Esophagus (tissue), 2 donors: ENCODE measurements at regions not wholly inside any gene's neighbourhood (a gene's known extent, or its start where the extent isn't known, plus 50 kb on each side); places are given as distances from the start of the nearest gene placed in this dataset.

Experiments
- H3K27ac ChIP-seq, 2 donors: one replicate each; pipeline ENCODE4 v1.5.1; 2013; ENCODE audit warnings: low read depth in 2 of 2, mild to moderate bottlenecking in 2 of 2, inconsistent platforms in 1 of 2, low read length in 1 of 2, moderate library complexity in 1 of 2
- H3K27me3 ChIP-seq, 2 donors: one replicate each; pipeline ENCODE4 v1.6.1; 2013; ENCODE audit warnings: low read length in 2 of 2, control low read depth in 1 of 2, mild to moderate bottlenecking in 1 of 2; ENCODE audit not compliant: insufficient read depth in 2 of 2, control insufficient read depth in 1 of 2
- H3K36me3 ChIP-seq, 2 donors: one replicate each; pipeline ENCODE4 v1.6.1; 2013; ENCODE audit warnings: low read length in 1 of 2; ENCODE audit not compliant: control insufficient read depth in 2 of 2, insufficient read depth in 2 of 2
- H3K4me1 ChIP-seq, 2 donors: one replicate each; pipeline ENCODE4 v1.6.1; 2013; ENCODE audit warnings: low read length in 1 of 2; ENCODE audit not compliant: control insufficient read depth in 2 of 2, insufficient read depth in 2 of 2
- H3K4me3 ChIP-seq, 2 donors: one replicate each; pipeline ENCODE4 v1.5.1; 2013; ENCODE audit warnings: low read length in 2 of 2, mild to moderate bottlenecking in 2 of 2, low read depth in 1 of 2, moderate library complexity in 1 of 2
- H3K9me3 ChIP-seq, 2 donors: one replicate each; pipeline ENCODE4 v1.6.1; 2013; ENCODE audit warnings: mild to moderate bottlenecking in 2 of 2, low read depth in 1 of 2, low read length in 1 of 2, moderate library complexity in 1 of 2; ENCODE audit not compliant: control insufficient read depth in 2 of 2, insufficient read depth in 1 of 2
- WGBS, 2 donors: extraction: QIAGEN DNeasy Blood & Tissue Kit; methylation state at CpG; one replicate each; pipeline ENCODE4 v1.1.7; 2013; 5-methylcytosine and 5-hydroxymethylcytosine counted together
- donor health status: healthy with polysubstance abuse.
- donor health status: Bipolar disorder and iron deficiency.

DNA sequence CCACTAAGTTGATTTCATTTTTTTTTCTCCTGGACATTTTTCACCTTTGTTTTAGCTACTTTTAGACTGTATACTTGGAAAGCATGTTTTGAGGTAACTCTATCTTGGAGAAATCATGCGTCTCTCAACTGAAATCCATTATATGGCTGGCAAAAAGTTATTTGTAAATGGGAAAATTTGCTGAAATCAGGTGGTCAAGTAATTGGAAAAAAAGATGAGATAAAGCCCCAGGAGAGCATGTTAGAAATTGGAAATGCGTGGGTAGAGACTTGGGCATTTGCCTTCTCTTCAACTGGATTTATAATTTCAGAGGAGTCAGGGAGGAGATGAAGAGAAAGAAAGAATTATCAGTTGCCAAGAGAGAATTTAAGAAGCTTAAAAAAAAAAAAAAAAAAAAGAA, 217.1 kb upstream of the MAP3K7 start:
- no peak overlapping the region for H3K4me3 ChIP-seq
- H3K36me3 ChIP-seq: no peaks in the 10 kb centered on the region
- 73 to 80% methylated on average over 2 of the region's 2 CpGs for WGBS, 2 donors
- H3K4me1 ChIP-seq: no peaks in the 10 kb centered on the region
- no peaks in the 10 kb centered on the region for H3K9me3 ChIP-seq
- H3K27me3 ChIP-seq: no peaks in the 10 kb centered on the region
- no peak overlapping the region for H3K27ac ChIP-seq

DNA sequence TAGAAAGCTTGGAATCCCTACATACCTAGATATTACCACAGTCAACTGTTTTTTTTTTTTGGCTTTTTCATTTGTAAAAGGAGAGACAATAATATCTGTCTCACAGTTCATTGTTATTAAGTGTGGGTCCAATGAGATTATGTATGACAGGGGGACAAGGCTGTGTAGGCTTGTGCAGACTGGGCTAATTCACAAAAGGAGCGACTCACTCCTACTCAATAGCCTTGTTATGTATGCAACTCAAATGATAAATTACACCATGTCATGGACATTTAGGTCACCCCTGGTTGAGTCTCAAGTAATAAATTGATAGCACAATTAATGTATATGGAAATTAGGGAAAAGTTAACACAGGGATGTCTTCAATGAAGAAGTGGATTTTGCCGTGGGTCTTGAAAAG, 208.2 kb upstream of the MAP3K7 start:
- H3K4me3 ChIP-seq: no peak overlapping the region
- H3K27me3 ChIP-seq: no peaks in the 10 kb centered on the region
- no peaks in the 10 kb centered on the region for H3K9me3 ChIP-seq
- WGBS, 2 donors: 93 to 95% methylated on average over 2 of the region's 2 CpGs
- H3K4me1 ChIP-seq: peaks cover 0 to 2% of the 10 kb centered on the region in 2 donors
- no peaks in the 10 kb centered on the region for H3K36me3 ChIP-seq
- no peak overlapping the region for H3K27ac ChIP-seq

DNA sequence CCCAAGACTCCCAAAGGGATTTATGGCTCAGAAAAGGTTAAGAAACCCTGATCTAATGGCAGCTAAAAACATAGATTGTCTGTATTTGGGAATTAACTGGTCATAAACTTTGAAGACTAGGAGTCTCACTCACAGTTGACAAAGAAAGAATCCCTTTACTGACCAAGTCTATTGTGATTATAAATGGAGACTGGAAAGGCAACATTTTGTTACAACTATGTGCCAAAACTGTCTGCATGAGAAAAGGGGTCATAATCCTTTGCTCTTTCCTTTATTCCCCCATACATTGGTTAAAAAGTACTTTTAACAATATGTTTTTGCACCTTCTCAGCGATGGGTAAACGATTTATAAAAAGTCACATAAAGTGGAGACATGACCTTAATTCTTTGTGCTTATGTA, 206.9 kb upstream of the MAP3K7 start:
- no peaks in the 10 kb centered on the region for H3K27me3 ChIP-seq
- peaks cover 0 to 3% of the 10 kb centered on the region in 2 donors for H3K4me1 ChIP-seq
- no peaks in the 10 kb centered on the region for H3K36me3 ChIP-seq
- no peaks in the 10 kb centered on the region for H3K9me3 ChIP-seq
- H3K4me3 ChIP-seq: no peak overlapping the region
- H3K27ac ChIP-seq: no peak overlapping the region
- 85 to 86% methylated on average over 2 of the region's 2 CpGs for WGBS, 2 donors

DNA sequence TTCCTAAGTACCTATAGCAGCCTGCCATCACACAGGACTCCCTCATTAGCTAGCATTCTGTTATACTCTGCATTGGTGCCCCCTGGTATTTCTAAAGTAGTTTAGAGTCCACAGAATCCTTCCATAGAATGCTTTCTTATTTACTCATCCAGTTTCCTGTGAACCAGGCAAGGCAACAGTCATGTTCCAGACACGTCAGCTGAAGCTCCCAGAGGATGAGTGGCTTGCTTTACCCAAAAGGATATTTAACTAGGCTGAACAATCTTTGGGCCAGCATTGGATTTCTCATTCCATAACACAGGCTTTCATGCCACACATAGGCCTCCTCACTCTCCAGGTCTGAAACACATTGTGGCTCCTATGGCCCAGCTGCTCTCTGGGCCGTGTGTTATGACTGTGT, 203.8 kb upstream of the MAP3K7 start:
- no peaks in the 10 kb centered on the region for H3K36me3 ChIP-seq

GRCh38 chr6:90790058-90790457, 203.2 kb upstream of the MAP3K7 start:
- Histone ChIP-seq H3K27me3 (no peaks in the 10 kb centered on the region), H3K9me3 (no peaks in the 10 kb centered on the region), H3K27ac (no peak overlapping the region), H3K36me3 (no peaks in the 10 kb centered on the region), H3K4me1 (peaks cover 0 to 3% of the 10 kb centered on the region in 2 donors), H3K4me3 (no peak overlapping the region)
- 35 to 40% methylated on average over 7 of the region's 7 CpGs for WGBS, 2 donors

More for the DNA sequence above, 203.8 kb upstream of the MAP3K7 start:
- no peak overlapping the region for H3K4me3 ChIP-seq
- no peaks in the 10 kb centered on the region for H3K27me3 ChIP-seq
- no peaks in the 10 kb centered on the region for H3K9me3 ChIP-seq
- 80% methylated on average over 2 of the region's 2 CpGs for WGBS, 2 donors
- peaks cover 0 to 3% of the 10 kb centered on the region in 2 donors for H3K4me1 ChIP-seq
- H3K27ac ChIP-seq: no peak overlapping the region

- WGBS, 2 donors: 82 to 84% methylated on average over 4 of the region's 4 CpGs
These were observed 201.9 kb upstream of the MAP3K7 start for GRCh38 chr6:90788781-90789180.

GRCh38 chr6:90787446-90787845, 200.6 kb upstream of the MAP3K7 start:
- Histone ChIP-seq H3K4me3 (no peak overlapping the region), H3K9me3 (no peaks in the 10 kb centered on the region), H3K4me1 (peaks cover 0 to 3% of the 10 kb centered on the region in 2 donors), H3K27ac (no peak overlapping the region), H3K36me3 (no peaks in the 10 kb centered on the region), H3K27me3 (no peaks in the 10 kb centered on the region)
- WGBS, 2 donors: 62 to 65% methylated on average over 3 of the region's 3 CpGs

More at GRCh38 chr6:90788781-90789180, 201.9 kb upstream of the MAP3K7 start:
- Histone ChIP-seq H3K27ac (no peak overlapping the region), H3K4me1 (peaks cover 0 to 3% of the 10 kb centered on the region in 2 donors), H3K27me3 (no peaks in the 10 kb centered on the region), H3K4me3 (no peak overlapping the region), H3K36me3 (no peaks in the 10 kb centered on the region), H3K9me3 (no peaks in the 10 kb centered on the region)

GRCh38 chr6:90780778-90781177, 193.9 kb upstream of the MAP3K7 start:
- H3K27me3 ChIP-seq: no peaks in the 10 kb centered on the region
- H3K27ac ChIP-seq: no peak overlapping the region
- H3K4me1 ChIP-seq: no peaks in the 10 kb centered on the region
- 92 to 95% methylated on average over 3 of the region's 3 CpGs for WGBS, 2 donors
- H3K36me3 ChIP-seq: no peaks in the 10 kb centered on the region
- H3K4me3 ChIP-seq: no peak overlapping the region
- H3K9me3 ChIP-seq: no peaks in the 10 kb centered on the region

DNA sequence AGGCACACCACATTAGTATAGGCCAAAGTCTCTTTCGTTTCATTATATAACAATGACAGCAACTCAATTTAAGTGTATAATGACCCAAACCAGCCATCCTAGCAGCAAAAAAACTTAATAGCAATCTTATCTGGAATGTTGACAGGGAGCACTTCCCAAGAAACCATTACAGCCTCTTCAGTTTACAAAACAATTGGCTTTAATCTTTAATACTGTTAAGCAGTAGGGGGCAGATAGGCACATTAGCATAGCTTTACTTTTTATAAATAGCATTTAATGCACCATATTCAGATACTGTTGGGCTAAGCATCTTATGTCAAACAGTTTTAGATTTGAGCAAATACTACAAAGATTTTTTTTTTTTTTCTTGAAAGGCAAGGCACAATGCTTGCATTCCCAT, 193.3 kb upstream of the MAP3K7 start:
- Histone ChIP-seq H3K9me3 (no peaks in the 10 kb centered on the region), H3K4me1 (no peaks in the 10 kb centered on the region), H3K36me3 (no peaks in the 10 kb centered on the region), H3K27ac (no peak overlapping the region), H3K27me3 (no peaks in the 10 kb centered on the region), H3K4me3 (no peak overlapping the region)
- 74 to 76% methylated on average over 1 of the region's 1 CpG for WGBS, 2 donors

DNA sequence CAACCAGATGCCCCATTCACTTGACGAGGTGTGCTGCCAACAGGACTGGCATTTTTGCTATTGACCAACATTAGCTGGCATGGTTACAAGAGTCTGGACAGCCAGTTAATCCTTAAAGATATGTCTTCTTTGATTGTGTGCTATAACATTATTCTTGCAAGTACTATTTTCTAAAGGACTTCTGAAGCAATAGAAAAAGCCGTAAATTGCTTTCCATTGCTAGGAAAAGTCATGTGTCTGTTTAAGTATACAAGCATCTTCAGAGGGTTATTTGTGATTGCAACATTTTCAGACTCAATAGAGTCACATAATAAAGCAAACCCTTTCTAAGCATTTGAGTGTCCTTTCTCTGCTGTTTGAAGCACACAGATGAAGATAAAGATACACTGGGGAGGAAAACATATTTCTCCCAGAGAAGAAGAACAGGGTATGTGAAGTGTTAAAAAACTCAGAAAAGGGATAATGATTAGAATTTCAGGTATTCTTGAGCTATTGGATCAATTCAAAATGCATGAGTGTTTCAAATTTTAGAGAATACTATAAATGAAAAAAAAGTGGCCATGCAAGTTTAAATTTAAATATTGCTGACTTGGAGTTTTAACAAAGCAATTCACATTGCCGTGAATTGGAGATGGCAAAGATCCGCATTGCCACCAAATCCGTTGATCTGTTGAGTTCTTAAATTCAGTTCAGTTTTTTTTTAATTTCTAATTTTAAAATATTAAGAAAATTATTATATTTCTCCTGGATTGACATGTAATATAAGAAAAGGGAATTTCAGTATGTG, 191.7 kb upstream of the MAP3K7 start:
- Histone ChIP-seq H3K4me1 (no peaks in the 10 kb centered on the region), H3K27ac (no peak overlapping the region), H3K27me3 (no peaks in the 10 kb centered on the region), H3K4me3 (no peak overlapping the region), H3K9me3 (no peaks in the 10 kb centered on the region), H3K36me3 (no peaks in the 10 kb centered on the region)
- 84 to 90% methylated on average over 5 of the region's 5 CpGs for whole genome bisulfite sequencing, 2 donors
